B cell (primary cell): ENCODE measurements at regions not wholly inside any gene's neighbourhood (a gene's known extent, or its start where the extent isn't known, plus 50 kb on each side); places are given as distances from the start of the nearest gene placed in this dataset.

Experiments used
- CTCF ChIP-seq: fragments of 200-600 bp; IDR thresholded peaks from one replicate; pipeline ENCODE4 v1.8.0; 2022; ENCODE audit warnings: antibody characterized with exemption, mild to moderate bottlenecking
- EZH2 ChIP-seq: IDR thresholded peaks from 2 replicates; pipeline ENCODE4 v1.6.1; 2012; ENCODE audit warnings: borderline replicate concordance, low read depth, mild to moderate bottlenecking, moderate library complexity, low read length; ENCODE audit not compliant: insufficient read depth, poor library complexity, severe bottlenecking

DNA sequence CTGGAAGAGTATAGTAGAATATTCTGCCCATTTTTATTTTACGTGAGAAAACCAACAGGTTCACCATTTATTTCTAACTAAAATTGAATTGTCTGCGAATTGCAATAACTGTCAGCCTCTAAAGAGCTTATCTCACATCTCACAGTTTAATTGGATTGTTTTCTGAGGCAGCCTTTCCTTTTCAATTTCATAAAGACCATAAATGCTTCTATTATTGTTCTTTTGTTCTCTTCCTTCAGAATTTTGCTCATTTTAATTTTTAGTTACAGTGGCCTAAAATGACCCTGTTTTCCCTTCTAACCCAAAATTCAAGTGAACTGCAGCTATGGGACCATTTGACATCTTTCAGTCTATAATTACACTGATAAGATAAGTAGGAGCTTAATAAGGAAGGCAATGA, 147.6 kb downstream of the KLHL28 start:
- TF ChIP-seq CTCF (no peak), EZH2 (no peak)
